ENCODE measurements at regions not wholly inside any gene's neighbourhood (a gene's known extent, or its start where the extent isn't known, plus 50 kb on each side); places are given as distances from the start of the nearest gene placed in this dataset.

DNA sequence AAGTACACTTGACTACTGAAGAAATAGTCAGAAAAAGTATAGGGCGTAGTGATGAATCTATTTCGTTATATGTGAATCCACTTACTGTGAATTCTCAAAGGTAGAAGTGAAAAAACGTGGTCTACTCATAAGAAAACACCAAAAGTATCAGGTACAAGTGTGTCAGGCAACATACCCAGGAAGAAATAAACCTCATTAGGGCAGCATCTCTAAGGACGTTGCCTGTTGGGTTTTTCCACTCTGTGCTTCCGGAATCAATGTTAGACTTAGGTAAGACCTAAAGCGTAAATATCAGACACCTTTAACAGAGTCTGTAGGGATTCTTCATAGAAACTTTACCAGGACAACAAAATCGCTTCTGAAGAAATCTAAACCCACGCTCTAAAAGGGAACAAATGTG is 607.2 kb upstream of the EPHA7 start:
- no peak for DNase-seq (ENCODE audit: insufficient read length, low spot score)
- TF ChIP-seq, protein P1, sequence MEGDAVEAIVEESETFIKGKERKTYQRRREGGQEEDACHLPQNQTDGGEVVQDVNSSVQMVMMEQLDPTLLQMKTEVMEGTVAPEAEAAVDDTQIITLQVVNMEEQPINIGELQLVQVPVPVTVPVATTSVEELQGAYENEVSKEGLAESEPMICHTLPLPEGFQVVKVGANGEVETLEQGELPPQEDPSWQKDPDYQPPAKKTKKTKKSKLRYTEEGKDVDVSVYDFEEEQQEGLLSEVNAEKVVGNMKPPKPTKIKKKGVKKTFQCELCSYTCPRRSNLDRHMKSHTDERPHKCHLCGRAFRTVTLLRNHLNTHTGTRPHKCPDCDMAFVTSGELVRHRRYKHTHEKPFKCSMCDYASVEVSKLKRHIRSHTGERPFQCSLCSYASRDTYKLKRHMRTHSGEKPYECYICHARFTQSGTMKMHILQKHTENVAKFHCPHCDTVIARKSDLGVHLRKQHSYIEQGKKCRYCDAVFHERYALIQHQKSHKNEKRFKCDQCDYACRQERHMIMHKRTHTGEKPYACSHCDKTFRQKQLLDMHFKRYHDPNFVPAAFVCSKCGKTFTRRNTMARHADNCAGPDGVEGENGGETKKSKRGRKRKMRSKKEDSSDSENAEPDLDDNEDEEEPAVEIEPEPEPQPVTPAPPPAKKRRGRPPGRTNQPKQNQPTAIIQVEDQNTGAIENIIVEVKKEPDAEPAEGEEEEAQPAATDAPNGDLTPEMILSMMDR (IDR thresholded peaks at IDR 0.05; ENCODE audit: insufficient read depth, missing control alignments), result no peak
- FAIRE-seq, result no peak

DNA sequence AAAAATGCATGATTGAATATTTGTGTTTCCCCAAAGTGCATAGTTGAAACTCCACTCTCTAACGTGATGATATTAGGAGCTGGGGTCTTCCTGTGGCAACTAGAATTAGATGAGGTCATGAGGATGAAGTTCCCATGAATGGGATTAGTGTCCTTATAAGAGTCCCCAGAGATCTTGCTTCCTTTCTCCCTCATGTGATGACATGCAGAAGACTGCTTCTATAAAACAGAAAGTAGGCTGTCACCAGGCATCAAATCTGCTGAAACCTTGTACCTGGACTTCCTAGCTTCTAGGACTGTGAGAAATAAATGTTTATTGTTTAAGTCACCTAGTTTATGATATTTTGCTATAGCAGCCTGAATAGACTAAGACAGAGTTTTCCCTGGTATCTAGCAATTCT is 586.5 kb upstream of the EPHA7 start:
- FAIRE-seq, result no peak
- no peak for DNase-seq (ENCODE audit: insufficient read length, low spot score)
- TF ChIP-seq, protein P1 (IDR thresholded peaks at IDR 0.05; ENCODE audit: insufficient read depth, missing control alignments), result no peak

DNA sequence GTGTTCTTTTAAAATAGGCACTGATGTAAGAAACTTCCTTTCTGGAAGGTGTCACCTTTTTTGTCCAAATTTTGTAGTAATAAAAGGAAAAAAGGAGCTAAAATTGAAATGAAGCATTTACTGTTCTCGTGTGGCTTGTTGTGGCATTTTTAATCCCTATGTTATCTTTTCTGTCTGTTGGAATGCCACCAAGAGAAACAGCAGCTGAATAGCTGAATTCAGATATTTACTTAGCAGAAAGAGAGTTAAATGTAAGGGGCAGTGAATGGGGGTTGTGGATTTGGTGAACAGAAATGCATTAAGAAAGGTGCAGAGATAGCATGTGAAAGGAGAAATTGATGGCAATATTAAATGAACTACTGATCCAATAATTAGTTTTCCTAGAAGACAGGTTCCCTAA is 573.6 kb upstream of the EPHA7 start:
- TF ChIP-seq, protein P1 (IDR thresholded peaks at IDR 0.05; ENCODE audit: insufficient read depth, missing control alignments), result no peak
- FAIRE-seq, result no peak
- no peak for DNase-seq (ENCODE audit: insufficient read length, low spot score)

DNA sequence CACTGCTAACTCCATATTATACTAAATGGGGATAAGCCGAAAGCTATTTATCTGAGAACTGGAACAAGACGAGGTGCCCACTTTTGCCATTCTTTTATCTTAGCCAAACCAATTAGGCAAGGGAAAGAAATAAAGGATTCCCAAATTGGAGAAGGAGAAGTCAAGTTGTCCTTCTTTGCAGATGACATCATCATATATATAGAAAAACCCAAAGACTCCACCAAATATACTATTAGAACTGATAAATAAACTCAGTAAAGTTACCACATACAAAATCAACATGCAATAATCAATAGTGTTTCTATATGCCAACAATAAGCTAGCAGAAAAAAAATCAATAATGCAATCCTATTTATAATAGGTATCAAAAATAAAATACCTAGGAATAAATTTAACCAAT is 570.3 kb upstream of the EPHA7 start:
- TF ChIP-seq, protein P1 (IDR thresholded peaks at IDR 0.05; ENCODE audit: insufficient read depth, missing control alignments), result no peak
- no peak for DNase-seq (ENCODE audit: insufficient read length, low spot score)
- FAIRE-seq, result no peak

DNA sequence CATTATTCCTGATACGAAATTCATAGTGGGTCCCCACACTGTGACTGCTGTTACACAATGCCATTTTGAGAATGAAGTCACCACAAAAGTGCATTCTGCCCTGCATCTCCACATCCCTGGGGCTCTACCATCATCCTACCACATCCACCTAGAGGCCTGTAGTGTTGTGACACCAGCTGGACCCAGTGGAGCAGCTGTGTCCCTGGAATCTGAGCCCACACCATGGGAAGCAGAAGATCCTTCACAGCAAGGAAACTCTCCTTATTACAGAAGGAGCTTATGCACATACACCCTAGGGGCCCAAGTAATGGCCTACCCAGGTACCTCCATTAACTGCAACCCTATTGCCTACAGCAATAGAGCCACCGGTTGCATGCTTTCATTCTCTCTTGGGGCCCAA is 566.6 kb upstream of the EPHA7 start:
- FAIRE-seq (no peak), DNase-seq (ENCODE audit: insufficient read length, low spot score) (no peak)
- TF ChIP-seq, protein P1 (IDR thresholded peaks at IDR 0.05; ENCODE audit: insufficient read depth, missing control alignments), result no peak

DNA sequence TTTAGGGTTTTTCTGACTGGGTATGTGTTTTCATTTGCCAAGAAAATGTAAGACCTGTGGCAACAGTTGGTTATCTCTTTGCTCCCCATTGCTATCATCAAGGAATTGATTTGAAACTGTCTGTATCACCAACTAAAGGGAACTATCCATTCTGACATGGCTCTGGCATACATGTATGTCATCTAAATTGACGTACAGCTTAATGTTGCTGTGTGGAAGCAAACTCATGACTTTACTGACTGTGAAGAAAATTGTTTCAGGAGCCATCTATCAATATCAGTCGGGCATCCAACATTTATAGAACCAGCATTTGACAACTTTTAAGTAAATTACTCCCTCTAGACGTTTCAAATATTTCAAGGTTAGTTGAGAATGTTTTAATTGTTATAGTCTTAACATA is 555.8 kb upstream of the EPHA7 start:
- no peak for FAIRE-seq
- DNase-seq (ENCODE audit: insufficient read length, low spot score), result no peak
- TF ChIP-seq, protein P1 (IDR thresholded peaks at IDR 0.05; ENCODE audit: insufficient read depth, missing control alignments), result no peak

DNA sequence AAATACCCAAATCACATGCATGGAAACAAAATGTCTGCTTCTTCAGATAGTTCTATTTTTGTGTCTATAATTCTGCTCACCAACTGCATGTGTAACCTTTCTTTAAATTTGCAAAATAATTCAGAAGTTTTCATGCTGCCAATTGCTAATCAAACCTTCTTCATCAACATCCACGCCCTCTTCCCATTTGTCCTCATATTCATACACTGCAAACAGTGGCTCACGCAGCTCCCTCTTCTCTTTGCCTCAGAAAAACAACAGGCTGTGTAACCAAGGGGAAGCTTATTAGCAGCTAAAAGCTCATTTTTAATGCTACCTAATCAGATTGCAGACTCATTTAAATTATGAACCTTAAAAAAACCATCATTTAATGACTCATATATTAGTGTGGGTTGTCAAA is 555.0 kb upstream of the EPHA7 start:
- TF ChIP-seq, protein P1 (IDR thresholded peaks at IDR 0.05; ENCODE audit: insufficient read depth, missing control alignments), result no peak
- FAIRE-seq, result no peak
- DNase-seq (ENCODE audit: insufficient read length, low spot score), result no peak

Data from D721Med (cell line).